Astrocyte (in vitro differentiated cells and primary cell): ENCODE measurements at regions not wholly inside any gene's neighbourhood (a gene's known extent, or its start where the extent isn't known, plus 50 kb on each side); places are given as distances from the start of the nearest gene placed in this dataset.

Experiments
- EZH2 ChIP-seq: IDR thresholded peaks from 2 replicates; pipeline ENCODE4 v1.6.1; 2012; ENCODE audit warnings: mild to moderate bottlenecking, low read length, inconsistent platforms; ENCODE audit not compliant: insufficient read depth
- TF ChIP-seq, protein P1 (sequence below): IDR thresholded peaks from 2 replicates; pipeline ENCODE4 v1.5.1; 2011; ENCODE audit warnings: low read depth, mild to moderate bottlenecking, inconsistent platforms, low read length, moderate library complexity; ENCODE audit not compliant: insufficient read depth

GRCh38 chr14:61918998-61919397, 156.8 kb downstream of the SNAPC1 start:
- TF ChIP-seq, protein P1, sequence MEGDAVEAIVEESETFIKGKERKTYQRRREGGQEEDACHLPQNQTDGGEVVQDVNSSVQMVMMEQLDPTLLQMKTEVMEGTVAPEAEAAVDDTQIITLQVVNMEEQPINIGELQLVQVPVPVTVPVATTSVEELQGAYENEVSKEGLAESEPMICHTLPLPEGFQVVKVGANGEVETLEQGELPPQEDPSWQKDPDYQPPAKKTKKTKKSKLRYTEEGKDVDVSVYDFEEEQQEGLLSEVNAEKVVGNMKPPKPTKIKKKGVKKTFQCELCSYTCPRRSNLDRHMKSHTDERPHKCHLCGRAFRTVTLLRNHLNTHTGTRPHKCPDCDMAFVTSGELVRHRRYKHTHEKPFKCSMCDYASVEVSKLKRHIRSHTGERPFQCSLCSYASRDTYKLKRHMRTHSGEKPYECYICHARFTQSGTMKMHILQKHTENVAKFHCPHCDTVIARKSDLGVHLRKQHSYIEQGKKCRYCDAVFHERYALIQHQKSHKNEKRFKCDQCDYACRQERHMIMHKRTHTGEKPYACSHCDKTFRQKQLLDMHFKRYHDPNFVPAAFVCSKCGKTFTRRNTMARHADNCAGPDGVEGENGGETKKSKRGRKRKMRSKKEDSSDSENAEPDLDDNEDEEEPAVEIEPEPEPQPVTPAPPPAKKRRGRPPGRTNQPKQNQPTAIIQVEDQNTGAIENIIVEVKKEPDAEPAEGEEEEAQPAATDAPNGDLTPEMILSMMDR: no peak
- no peak for TF ChIP-seq EZH2
